HEK293T (cell line): ENCODE measurements at regions not wholly inside any gene's neighbourhood (a gene's known extent, or its start where the extent isn't known, plus 50 kb on each side); places are given as distances from the start of the nearest gene placed in this dataset.

Experiments
- ARNT ChIP-seq: fragments of 450-650 bp; IDR thresholded peaks from 2 replicates; pipeline ENCODE4 v1.6.1; 2017; ENCODE audit warnings: mild to moderate bottlenecking
- BHLHE40 ChIP-seq: fragments of 450-650 bp; IDR thresholded peaks from 2 replicates; pipeline ENCODE4 v1.6.1; 2016; ENCODE audit warnings: mild to moderate bottlenecking, moderate library complexity, borderline replicate concordance
- CTBP1 ChIP-seq: fragments of 450-650 bp; IDR thresholded peaks from 2 replicates; pipeline ENCODE4 v1.6.1; 2016; ENCODE audit warnings: borderline replicate concordance
- FOXK2 ChIP-seq: fragments of 450-650 bp; IDR thresholded peaks from 2 replicates; pipeline ENCODE4 v1.6.1; 2016; ENCODE audit warnings: mild to moderate bottlenecking
- FOXM1 ChIP-seq: fragments of 450-650 bp; IDR thresholded peaks from 2 replicates; pipeline ENCODE4 v1.6.1; 2017; ENCODE audit warnings: mild to moderate bottlenecking, borderline replicate concordance
- HDGF ChIP-seq: fragments of 450-650 bp; IDR thresholded peaks from 2 replicates; pipeline ENCODE4 v1.6.1; 2017; ENCODE audit warnings: antibody characterized with exemption, borderline replicate concordance
- L3MBTL2 ChIP-seq: fragments of 450-650 bp; conservative IDR thresholded peaks from 2 replicates; pipeline ENCODE4 v1.6.1; 2016; ENCODE audit warnings: mild to moderate bottlenecking
- NFRKB ChIP-seq: fragments of 450-650 bp; IDR thresholded peaks from 2 replicates; pipeline ENCODE4 v1.6.1; 2016; ENCODE audit warnings: mild to moderate bottlenecking, moderate library complexity
- SUZ12 ChIP-seq: fragments of 450-650 bp; IDR thresholded peaks from 2 replicates; pipeline ENCODE4 v1.6.1; 2016; ENCODE audit warnings: mild to moderate bottlenecking
- TARDBP ChIP-seq: fragments of 450-650 bp; IDR thresholded peaks from 2 replicates; pipeline ENCODE4 v1.6.1; 2016
- ZNF384 ChIP-seq: fragments of 450-650 bp; IDR thresholded peaks from 2 replicates; pipeline ENCODE4 v1.6.1; 2016

GRCh38 chr19:42658076-42658475, 63.4 kb upstream of the CEACAM8 start:
- TF ChIP-seq FOXM1, result no peak
- no peak for TF ChIP-seq ARNT
- TF ChIP-seq L3MBTL2, result no peak
- no peak for TF ChIP-seq CTBP1
- no peak for TF ChIP-seq HDGF
- no peak for TF ChIP-seq BHLHE40
- TF ChIP-seq FOXK2, result no peak
- no peak for TF ChIP-seq SUZ12
- no peak for TF ChIP-seq ZNF384
- no peak for TF ChIP-seq NFRKB
- no peak for TF ChIP-seq TARDBP
